Activated CD4-positive, alpha-beta T cell treated with anti-CD3 and anti-CD28 coated beads, Interleukin-2, amount 10 ng/mL, durations not matched to agents 7 days and 5 days (primary cell): ENCODE measurements at regions not wholly inside any gene's neighbourhood (a gene's known extent, or its start where the extent isn't known, plus 50 kb on each side); places are given as distances from the start of the nearest gene placed in this dataset.
"Not testable (repeated sequence)": the region's sequence is repeated elsewhere in the genome, so short reads cannot be mapped to it uniquely, and the experiment has no call there.

Source experiments
- CTCF ChIA-PET: fragments of 350-600 bp; sonication (Branson Sonifier 250); formaldehyde crosslinking; loops from one replicate; lab custom pipeline; 2021; ENCODE audit warnings: antibody characterized with exemption; lab: Charles Lee
- POLR2A ChIA-PET: fragments of 350-600 bp; sonication (Branson Sonifier 250); formaldehyde crosslinking; loops from one replicate; lab custom pipeline; 2021; ENCODE audit warnings: antibody characterized with exemption; lab: Charles Lee
- DNase-seq: peaks from one replicate; pipeline ENCODE4 v3.0.0-alpha.2; 2020
- H3K27ac Mint-ChIP-seq: one replicate; pipeline ENCODE4 v1.8.0; 2021; ENCODE audit warnings: mild to moderate bottlenecking, moderate library complexity, mixed read lengths
- H3K27me3 Mint-ChIP-seq: one replicate; pipeline ENCODE4 v1.8.0; 2021; ENCODE audit warnings: mixed read lengths
- H3K36me3 Mint-ChIP-seq: one replicate; pipeline ENCODE4 v1.8.0; 2021; ENCODE audit warnings: low read depth, mixed read lengths
- H3K4me1 Mint-ChIP-seq: one replicate; pipeline ENCODE4 v1.8.0; 2021; ENCODE audit warnings: mixed read lengths
- H3K4me3 Mint-ChIP-seq: one replicate; pipeline ENCODE4 v1.8.0; 2021; ENCODE audit warnings: mild to moderate bottlenecking, moderate library complexity, mixed read lengths
- H3K9me3 Mint-ChIP-seq: one replicate; pipeline ENCODE4 v1.8.0; 2021; ENCODE audit warnings: mixed read lengths

DNA sequence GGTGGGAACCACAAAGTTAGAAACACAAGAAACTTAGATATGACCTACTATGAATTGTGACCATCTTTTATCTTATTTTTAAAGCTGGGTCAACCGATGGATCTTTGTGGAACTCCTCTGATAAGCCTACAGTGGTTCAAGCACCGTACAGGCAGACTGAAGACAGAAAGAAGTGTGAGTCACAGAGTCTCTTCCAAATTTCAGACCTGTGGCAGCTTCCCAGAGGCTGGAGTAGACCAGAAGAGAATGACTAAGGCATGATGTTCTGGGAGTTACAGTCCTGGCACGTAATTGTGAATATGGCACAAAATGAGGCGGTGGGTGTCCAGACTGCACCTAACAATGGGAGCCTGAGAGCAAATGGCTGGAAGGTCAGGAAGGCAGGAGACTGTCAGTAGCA lies 70.0 kb downstream of the LMO4 start:
- no peak overlapping the region for H3K4me3 Mint-ChIP-seq
- peaks cover 5% of the 10 kb centered on the region for H3K4me1 Mint-ChIP-seq
- ChIA-PET POLR2A (no interaction called here), CTCF (no interaction called here)
- H3K27me3 Mint-ChIP-seq: peaks cover 16% of the 10 kb centered on the region
- H3K27ac Mint-ChIP-seq: no peak overlapping the region
- no peaks in the 10 kb centered on the region for H3K36me3 Mint-ChIP-seq
- DNase-seq: no peak
- H3K9me3 Mint-ChIP-seq: no peaks in the 10 kb centered on the region

DNA sequence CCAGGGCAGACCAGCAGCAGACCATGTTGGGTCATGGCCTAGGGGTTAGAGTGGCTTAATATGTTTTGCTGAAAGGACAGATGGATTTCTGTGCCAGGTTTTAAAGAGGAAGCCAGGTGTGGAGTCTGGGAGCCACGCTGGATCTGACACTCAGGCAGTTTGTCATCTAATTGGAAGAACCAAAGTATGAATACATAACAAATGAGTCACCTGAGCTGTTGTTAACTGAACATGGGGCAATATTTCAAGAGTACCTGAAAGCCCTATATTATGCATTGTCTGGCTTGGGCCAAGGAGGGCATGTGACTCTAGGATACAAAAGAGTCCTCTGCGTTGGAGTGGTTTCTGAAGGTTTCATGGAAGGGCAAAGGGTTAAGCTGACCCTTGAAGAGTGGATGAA lies 70.6 kb downstream of the LMO4 start:
- H3K4me3 Mint-ChIP-seq: no peak overlapping the region
- H3K36me3 Mint-ChIP-seq: no peaks in the 10 kb centered on the region
- ChIA-PET POLR2A (no interaction called here), CTCF (no interaction called here)
- DNase-seq: no peak
- H3K9me3 Mint-ChIP-seq: no peaks in the 10 kb centered on the region
- no peak overlapping the region for H3K27ac Mint-ChIP-seq
- H3K4me1 Mint-ChIP-seq: peaks cover 11% of the 10 kb centered on the region
- H3K27me3 Mint-ChIP-seq: peaks cover 18% of the 10 kb centered on the region

DNA sequence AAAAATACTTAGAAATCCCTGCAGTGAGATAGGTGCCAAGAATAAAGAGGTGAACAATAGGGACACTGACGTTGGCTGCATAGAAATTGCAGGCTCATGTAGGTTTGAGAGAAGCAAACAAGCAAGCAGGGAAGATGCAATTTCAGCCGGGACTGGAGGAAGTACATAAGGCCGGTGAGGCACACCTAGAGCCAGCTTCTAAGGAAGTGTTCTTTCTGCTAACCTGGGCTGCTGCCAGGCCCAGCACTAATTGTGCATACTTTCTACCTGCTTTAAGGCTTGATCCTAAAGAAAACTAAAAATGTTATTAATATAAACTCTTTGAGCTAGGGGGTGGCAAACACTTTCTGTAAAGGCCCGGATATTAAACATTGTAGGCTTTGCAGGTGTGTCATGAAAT lies 71.0 kb downstream of the LMO4 start:
- DNase-seq: no peak
- ChIA-PET CTCF (no interaction called here), POLR2A (no interaction called here)
- Mint-ChIP-seq H3K27me3 (peaks cover 19% of the 10 kb centered on the region), H3K4me1 (peaks cover 16% of the 10 kb centered on the region), H3K36me3 (no peaks in the 10 kb centered on the region), H3K4me3 (no peak overlapping the region), H3K9me3 (no peaks in the 10 kb centered on the region), H3K27ac (no peak overlapping the region)

DNA sequence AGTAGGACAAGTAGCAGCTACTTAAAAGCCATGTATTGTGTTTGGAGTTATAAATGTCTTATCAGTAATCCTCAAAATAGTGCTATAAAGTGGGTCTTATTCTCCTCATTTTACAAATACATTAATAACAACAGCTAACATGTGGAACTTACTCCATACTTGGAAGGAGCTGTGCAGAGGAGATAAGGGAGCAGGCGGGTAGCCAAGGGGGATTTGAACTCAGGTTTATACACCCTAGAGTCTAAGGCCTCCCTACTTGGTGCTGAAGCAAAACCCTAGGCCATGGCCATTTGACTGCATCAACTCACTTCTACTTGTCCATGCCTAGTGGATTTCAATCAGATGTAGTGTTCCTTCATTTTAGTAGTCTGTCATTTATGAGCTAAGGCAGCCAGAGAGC lies 72.1 kb downstream of the LMO4 start:
- POLR2A ChIA-PET: no interaction called here
- H3K36me3 Mint-ChIP-seq: no peaks in the 10 kb centered on the region

DNA sequence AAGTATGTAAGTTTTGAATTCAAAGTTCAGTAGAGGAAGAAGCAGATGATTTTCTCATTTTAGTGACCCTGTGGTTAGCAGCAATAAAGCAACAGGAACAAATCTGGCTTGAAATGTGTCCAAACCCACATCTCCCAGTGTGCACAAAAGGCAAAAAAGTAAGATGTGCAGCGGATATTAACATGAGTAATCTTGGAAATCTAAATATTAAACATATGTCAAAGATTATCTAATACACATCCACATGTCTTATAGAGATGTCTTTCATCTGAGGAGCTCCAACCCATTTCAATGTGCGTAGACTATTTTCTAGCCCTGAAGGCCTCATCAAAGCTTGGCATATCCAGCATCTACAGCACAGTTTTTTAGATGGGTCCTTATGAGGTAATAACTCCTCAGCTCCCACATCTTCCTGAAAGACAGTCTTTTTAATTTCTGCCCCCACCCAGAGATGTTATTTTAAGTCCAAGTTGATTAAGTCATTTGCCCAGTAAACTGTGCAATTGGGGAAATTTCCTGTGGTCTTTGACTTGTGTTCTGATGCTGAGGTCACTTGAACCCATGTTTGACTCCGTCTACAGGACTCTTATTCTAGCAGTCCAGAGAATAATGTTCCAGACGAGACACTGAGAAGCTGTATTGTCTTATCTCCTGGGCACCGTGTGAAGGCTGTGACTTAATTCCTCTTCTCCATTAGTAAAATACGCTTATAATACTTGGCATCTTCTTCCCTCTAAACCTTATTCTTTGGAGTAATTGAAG lies 73.7 kb downstream of the LMO4 start:
- ChIA-PET CTCF (no interaction called here), POLR2A (no interaction called here)
- no peak for DNase-seq
- Mint-ChIP-seq H3K36me3 (peaks cover 2% of the 10 kb centered on the region), H3K9me3 (peaks cover 3% of the 10 kb centered on the region), H3K4me3 (no peak overlapping the region), H3K4me1 (peaks cover 25% of the 10 kb centered on the region), H3K27me3 (peaks cover 25% of the 10 kb centered on the region), H3K27ac (no peak overlapping the region)

More for the DNA sequence above, 72.1 kb downstream of the LMO4 start:
- no peak for DNase-seq
- Mint-ChIP-seq H3K9me3 (no peaks in the 10 kb centered on the region), H3K4me1 (peaks cover 25% of the 10 kb centered on the region), H3K27ac (no peak overlapping the region), H3K4me3 (no peak overlapping the region), H3K27me3 (peaks cover 24% of the 10 kb centered on the region)
- CTCF ChIA-PET: no interaction called here

DNA sequence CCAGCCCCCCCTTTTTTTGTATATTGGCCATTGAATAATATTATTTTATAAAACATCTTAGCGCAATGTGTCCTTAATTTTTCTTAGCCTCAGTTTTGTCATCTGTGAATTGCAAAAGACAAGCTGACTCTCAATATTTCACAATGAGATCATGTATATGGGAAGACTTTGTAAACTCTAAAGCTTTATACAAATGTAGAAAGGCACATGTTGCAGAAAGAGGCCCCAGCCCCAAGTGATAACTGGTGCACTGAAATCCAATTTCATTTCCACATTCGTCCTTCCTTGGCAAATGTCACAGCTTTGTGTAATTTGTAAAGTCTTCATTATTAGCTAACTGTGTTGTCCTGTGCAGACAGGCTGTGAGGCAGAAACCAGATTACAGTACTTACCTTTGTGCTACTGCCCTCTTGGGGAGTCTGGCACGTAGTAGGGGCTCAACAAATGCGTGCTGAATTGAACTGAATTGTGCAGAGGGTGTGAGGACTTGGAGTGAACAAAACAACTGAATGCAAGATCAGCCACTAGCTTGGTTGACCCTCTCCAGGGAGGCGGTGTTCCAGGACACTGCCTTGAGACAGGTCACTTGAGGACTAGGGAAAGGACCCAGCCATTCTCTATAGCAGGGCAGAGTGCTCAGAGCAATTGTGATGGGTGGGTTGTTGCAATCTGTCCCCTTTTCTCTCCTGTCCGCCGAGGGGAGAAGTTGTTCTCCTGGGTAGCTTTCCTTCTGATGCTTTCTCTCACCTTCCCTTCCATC lies 74.6 kb downstream of the LMO4 start:
- no peak overlapping the region for H3K4me3 Mint-ChIP-seq
- peaks cover 25% of the 10 kb centered on the region for H3K27me3 Mint-ChIP-seq
- ChIA-PET CTCF (no interaction called here), POLR2A (no interaction called here)
- H3K36me3 Mint-ChIP-seq: peaks cover 2% of the 10 kb centered on the region
- peaks cover 3% of the 10 kb centered on the region for H3K9me3 Mint-ChIP-seq
- peaks cover 25% of the 10 kb centered on the region for H3K4me1 Mint-ChIP-seq
- no peak for DNase-seq
- peak overlapping the region; percentile 68 for H3K27ac Mint-ChIP-seq

DNA sequence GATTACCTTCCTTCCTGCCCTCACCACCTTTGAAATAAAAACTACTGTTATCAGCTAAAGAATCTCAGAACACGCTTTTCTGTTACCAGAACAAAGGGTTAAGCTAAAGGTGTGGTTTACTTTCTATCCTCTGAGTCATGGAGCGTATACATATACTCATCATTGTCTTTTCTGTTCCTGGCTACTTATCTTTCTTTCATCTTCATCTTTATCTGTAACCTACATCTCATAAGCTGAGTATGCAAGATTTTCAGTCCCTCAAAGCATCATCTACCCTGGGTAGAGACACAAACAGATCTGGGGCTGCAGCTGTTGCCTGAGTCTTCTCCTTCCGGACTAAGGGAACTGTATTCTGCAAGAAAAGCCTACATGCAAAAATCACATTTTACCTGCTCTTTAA lies 75.6 kb downstream of the LMO4 start:
- peak; percentile 34 for DNase-seq
- ChIA-PET CTCF (interaction anchor here (0.9 kb wide), 1 partner anchor 10 kb away, joined by 3 read pairs; no protein-coding TSS in a partner anchor), POLR2A (interaction anchor here (0.6 kb wide), 1 partner anchor 59 kb away, joined by 5 read pairs; no protein-coding TSS in a partner anchor)
- Mint-ChIP-seq H3K9me3 (peaks cover 3% of the 10 kb centered on the region), H3K4me3 (no peak overlapping the region), H3K27ac (no peak overlapping the region), H3K36me3 (peaks cover 2% of the 10 kb centered on the region), H3K4me1 (peaks cover 25% of the 10 kb centered on the region), H3K27me3 (peaks cover 25% of the 10 kb centered on the region)

DNA sequence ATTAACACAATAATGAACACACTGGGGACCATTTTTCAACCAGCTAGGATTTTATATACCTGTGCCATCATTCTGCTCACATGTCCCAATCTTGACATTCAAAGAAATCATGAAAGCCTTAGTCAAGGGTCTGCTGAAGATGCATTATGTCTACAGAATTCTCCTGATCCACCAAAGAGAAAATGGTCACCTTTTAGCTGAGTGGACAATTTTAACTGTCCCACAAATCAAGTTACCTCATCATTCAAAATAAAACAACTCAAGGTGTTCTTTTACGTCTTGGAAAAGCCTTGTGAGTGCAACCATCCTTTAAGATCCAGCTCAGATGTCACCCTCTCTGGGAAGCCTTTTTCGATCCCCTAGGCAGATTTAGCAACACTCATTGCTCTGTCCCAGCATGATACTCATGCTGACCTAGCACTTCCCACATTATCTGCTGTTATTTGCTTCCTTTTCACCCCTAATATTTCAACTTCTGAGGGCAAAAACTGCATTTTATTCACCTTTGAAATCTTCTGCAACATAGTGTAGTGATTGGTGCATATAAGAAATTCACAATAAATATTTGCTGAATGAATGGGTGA lies 80.1 kb downstream of the LMO4 start:
- ChIA-PET POLR2A (no interaction called here), CTCF (no interaction called here)
- no peak for DNase-seq
- Mint-ChIP-seq H3K4me1 (peaks cover 19% of the 10 kb centered on the region), H3K27me3 (peaks cover 13% of the 10 kb centered on the region), H3K27ac (no peak overlapping the region), H3K4me3 (no peak overlapping the region), H3K9me3 (peaks cover 3% of the 10 kb centered on the region), H3K36me3 (peaks cover 2% of the 10 kb centered on the region)

DNA sequence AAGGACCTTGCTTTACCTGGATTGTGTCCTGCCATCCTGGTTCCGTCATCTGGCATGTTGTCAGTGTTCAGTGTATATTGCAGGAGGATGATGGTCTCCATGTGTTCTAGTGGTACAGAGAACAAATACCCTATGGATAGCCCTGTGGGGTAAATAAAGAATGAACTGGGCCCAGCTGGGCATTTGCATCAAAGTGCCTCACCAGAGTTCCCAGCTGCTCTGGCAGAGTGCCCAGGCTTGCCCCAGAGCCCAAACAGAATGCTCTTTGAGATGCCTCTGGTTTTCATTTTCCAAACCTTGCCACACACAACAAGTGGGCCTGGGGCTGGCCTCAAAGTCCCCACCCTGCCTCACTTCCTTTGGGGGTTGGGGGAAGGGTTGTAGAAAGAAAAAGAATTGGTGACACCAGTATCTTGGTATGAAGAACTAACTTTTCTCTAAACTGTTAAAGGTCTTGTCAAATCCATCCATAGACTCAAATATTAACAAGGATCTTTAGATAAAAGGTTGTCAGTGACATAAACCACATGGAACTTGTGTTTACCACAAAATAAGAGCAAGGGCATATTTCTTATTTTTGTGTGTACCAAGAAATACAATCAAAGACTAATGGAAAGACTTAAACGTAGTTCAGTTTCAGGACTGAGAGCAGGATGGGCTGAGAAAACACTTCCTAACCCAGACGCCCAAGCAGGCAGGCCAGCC lies 82.2 kb downstream of the LMO4 start:
- Mint-ChIP-seq H3K4me3 (no peak overlapping the region), H3K27me3 (peaks cover 5% of the 10 kb centered on the region), H3K36me3 (peaks cover 2% of the 10 kb centered on the region), H3K27ac (no peak overlapping the region), H3K9me3 (peaks cover 3% of the 10 kb centered on the region), H3K4me1 (no peaks in the 10 kb centered on the region)
- ChIA-PET POLR2A (no interaction called here), CTCF (interaction anchor here (0.7 kb wide), 1 partner anchor 75 kb away, joined by 3 read pairs; no protein-coding TSS in a partner anchor)
- DNase-seq: no peak

DNA sequence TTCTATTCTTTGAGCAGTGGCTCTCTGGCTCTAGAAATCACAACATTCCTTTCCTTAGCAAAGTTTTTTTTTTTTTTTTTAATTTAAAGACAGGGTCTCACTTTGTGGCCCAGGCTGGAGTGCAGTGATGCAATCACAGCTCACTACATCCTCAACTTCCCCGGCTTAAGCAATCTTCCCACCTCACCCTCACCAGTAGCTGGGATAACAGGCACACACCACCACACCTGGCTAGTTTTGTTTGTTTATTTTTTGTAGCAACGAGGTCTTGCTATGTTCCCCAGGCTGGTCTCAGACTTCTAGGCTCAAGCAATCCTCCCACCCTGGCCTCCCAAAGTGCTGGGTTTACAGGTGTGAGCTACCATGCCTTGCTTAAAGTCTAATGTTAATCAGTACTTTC lies 85.2 kb downstream of the LMO4 start:
- H3K27ac Mint-ChIP-seq, H3K4me1 Mint-ChIP-seq, H3K4me3 Mint-ChIP-seq, H3K36me3 Mint-ChIP-seq, POLR2A ChIA-PET, H3K9me3 Mint-ChIP-seq, DNase-seq, CTCF ChIA-PET, H3K27me3 Mint-ChIP-seq: not testable (repeated sequence)

DNA sequence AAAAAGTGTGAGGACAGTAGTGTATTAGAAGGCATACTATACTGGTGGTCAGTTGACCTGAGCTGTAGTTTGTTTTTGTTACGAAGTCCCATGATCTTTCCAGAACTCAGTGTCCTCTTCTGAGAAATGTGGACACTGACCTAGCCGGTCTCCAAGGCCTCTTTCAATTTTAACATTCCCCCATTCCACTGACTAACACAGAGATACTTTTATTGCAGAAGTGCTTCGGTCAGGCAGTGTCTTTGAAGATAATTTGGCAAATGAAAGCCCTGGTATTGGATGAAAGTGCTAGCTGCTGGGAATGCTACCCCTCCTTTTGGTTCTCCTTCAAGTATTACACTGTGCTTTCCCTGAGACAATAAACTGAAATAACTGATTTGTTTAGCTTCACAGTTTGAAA lies 89.4 kb downstream of the LMO4 start:
- Mint-ChIP-seq H3K4me3 (no peak overlapping the region), H3K36me3 (no peaks in the 10 kb centered on the region), H3K9me3 (no peaks in the 10 kb centered on the region), H3K4me1 (no peaks in the 10 kb centered on the region), H3K27ac (no peak overlapping the region), H3K27me3 (no peaks in the 10 kb centered on the region)
- ChIA-PET CTCF (no interaction called here), POLR2A (no interaction called here)
- DNase-seq: no peak

DNA sequence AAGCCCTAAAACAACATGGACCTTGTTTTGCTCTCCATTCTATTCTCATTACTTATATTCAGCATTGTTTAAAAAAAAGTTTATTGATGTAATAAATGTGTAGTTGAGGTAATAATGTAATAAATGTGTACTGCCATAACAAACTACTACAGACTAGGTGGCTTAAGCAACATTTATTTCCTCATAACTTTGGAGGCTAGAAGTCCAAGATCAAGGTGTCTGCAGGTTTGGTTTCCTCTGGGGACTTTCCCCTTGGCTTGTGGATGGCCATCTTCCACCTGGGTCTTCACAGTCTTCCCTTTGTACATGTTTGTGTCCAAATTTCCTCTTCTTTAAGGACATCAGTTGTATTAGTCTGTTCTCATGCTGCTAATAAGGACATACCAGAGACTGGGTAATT lies 93.1 kb downstream of the LMO4 start:
- Mint-ChIP-seq H3K27me3 (no peaks in the 10 kb centered on the region), H3K9me3 (no peaks in the 10 kb centered on the region), H3K4me3 (no peak overlapping the region), H3K27ac (no peak overlapping the region), H3K4me1 (no peaks in the 10 kb centered on the region), H3K36me3 (no peaks in the 10 kb centered on the region)
- DNase-seq: no peak
- CTCF ChIA-PET: no interaction called here
- POLR2A ChIA-PET: no interaction called here

DNA sequence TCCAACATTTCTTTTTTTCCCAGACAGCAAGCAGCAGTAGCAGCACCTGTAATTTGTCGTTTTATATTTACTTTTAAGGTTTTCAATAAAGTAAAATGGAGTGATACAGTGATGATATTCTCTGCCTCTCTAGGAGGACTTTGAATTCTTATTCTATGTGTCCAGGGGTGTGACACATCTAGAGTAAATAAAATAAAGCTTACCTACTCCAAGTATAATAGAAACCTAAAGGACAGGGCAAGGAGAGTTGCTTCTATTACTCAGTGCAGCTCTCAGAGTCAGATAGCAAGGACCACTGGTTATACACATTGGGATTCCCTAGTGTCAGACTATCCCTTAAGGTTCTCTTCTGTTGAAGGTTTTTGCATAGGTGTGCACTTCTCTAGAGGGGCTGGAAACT lies 95.9 kb downstream of the LMO4 start:
- no peak for DNase-seq
- POLR2A ChIA-PET: no interaction called here
- Mint-ChIP-seq H3K27ac (no peak overlapping the region), H3K36me3 (no peaks in the 10 kb centered on the region), H3K27me3 (peaks cover 8% of the 10 kb centered on the region), H3K4me3 (no peak overlapping the region), H3K4me1 (no peaks in the 10 kb centered on the region), H3K9me3 (no peaks in the 10 kb centered on the region)
- CTCF ChIA-PET: interaction anchor here (0.5 to 1.0 kb wide), 2 partner anchors 27 to 1223 kb away, joined by 3 read pairs; no protein-coding TSS in a partner anchor
